ENCODE measurements at regions not wholly inside any gene's neighbourhood (a gene's known extent, or its start where the extent isn't known, plus 50 kb on each side); places are given as distances from the start of the nearest gene placed in this dataset.
A peak's percentile ranks its signal among the peaks of the same experiment; 100 is the strongest.
"Not testable (repeated sequence)": the region's sequence is repeated elsewhere in the genome, so short reads cannot be mapped to it uniquely, and the experiment has no call there.

DNA sequence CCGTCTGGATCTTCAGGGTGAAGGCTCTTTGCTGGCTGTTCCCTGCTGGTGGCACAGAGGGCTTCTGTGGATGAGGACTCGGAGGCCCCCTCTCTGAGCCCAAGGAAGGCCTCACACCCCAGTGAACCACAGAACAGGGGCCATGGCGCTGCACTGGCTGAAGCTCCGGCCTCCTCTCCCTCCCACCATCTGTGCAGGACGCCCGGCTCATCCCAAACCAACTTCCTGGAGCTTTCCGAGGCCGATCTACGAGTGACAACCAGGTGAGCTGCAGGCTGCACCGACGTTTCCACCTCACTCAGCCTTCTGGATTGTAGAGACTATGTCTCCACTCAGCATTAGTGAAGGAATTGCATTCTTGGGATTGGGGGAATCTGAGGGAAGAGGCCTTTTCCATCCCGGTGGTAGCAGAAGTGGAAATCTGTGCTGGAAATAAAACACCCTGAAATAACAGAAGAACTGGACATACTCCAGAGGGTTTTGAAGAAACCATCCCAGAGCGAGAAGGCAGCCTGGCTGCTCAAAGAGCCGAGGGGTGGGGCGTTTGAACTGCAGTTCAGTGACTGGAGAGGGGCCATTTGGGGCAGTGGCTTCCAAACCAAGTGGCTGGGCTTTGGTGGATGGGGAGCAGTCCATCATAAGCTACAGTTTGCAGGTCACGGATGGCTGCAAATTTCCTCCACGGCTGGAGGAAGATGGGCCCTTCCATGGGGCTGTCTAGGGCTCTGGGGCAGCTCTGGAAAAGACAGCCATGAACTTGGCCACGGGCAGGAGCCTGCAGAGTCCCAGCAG is 120.7 kb upstream of the ZNF469 start:
- Histone ChIP-seq H3K27ac (0 out of 6 replicates have a peak overlapping the region, but pooled peaks of 1 of the 2 experiments have one; percentile 3), H3K4me1 (peaks cover 17% of the 10 kb centered on the region)
- 93% methylated on average over 15 of the region's 18 CpGs for WGBS (ENCODE audit: missing lambda C conversion rate)
- H3K4me2 ChIP-seq; CTCF ChIA-PET; FAIRE-seq; ATAC-seq; DNase-seq (ENCODE audit: low read depth in 1 of 2, low spot score in 1 of 2); H3K4me3 ChIP-seq; POLR2A ChIA-PET; H3K9me3 ChIP-seq: not testable (repeated sequence)

DNA sequence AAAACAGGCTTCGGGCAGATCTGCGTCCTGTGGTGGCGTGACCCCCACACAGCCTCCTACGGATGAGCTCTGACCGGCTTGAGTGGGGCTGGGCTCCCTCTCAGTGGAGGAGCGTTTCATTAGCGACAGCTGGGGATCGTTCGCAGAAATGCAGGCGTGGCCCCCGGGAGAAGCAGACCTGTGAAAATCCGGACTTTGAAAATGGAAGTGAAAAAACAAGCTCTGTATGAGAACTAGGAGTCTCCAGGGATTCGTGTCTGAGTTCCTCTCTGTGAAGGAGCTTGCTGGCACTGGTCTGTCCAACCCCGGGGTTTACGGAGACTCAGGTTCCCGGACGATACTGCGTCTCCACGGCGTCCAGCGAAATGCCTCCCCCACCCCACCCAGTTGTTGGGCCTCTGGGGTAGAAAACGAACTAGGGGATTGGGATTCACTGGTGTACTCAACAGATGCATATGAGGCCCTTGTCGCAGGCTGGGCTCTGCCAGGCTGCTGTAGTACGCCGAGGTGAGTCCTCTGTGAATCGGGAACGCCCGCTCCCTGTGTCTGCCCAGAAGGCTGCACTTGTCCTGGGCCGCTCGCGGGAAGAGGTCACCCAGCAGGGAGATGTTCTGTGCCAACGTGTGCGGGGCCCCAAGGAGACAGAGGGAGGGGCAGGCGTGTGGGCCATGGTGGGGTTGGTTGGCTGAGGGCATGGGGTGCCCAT is 119.7 kb upstream of the ZNF469 start:
- WGBS (ENCODE audit: missing lambda C conversion rate): 93% methylated on average over 29 of the region's 34 CpGs
- DNase-seq (ENCODE audit: low read depth in 1 of 2, low spot score in 1 of 2); H3K4me3 ChIP-seq; H3K9me3 ChIP-seq; POLR2A ChIA-PET; ATAC-seq; H3K4me2 ChIP-seq; FAIRE-seq; CTCF ChIA-PET: not testable (repeated sequence)
- peak overlapping the region in 1 of 2 experiments; percentile 95; a peak in 4 of 6 replicates for H3K27ac ChIP-seq
- peaks cover 17% of the 10 kb centered on the region for H3K4me1 ChIP-seq

DNA sequence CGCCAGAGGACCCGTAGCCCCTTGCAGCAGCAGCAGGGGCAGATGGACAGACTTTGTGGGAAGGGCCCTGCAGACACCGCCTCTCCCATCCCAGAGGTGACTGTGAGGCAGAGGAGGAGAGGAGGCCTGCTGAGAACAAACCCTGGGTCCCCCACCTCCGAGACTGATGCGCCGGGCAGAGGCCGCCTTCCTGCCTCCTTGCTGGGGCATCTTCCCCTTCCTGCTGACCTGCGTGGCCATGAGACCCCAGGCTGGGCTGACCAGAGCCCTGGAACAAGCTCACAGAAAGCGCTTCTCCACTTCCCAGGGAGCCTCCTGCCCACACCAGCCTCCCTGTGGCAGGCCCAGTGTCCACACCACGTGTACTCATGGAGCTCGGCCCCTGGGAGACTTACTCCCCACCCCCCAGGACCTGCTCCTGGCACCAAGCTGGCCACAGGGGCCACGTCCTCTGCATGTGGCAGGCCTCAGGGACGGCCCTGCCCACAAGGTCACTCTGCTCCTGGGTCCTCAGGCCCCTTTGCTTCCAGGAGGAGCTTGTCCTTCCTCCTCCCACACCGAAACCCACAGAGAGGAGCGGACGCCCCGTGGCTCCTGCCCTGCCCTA is 119.0 kb upstream of the ZNF469 start:
- H3K9me3 ChIP-seq; POLR2A ChIA-PET; H3K4me2 ChIP-seq; CTCF ChIA-PET; H3K4me3 ChIP-seq; FAIRE-seq; DNase-seq (ENCODE audit: low read depth in 1 of 2, low spot score in 1 of 2); ATAC-seq: not testable (repeated sequence)
- peak overlapping the region; percentile 79 to 95; a peak in 4 of 6 replicates for H3K27ac ChIP-seq
- WGBS (ENCODE audit: missing lambda C conversion rate): 87% methylated on average over 4 of the region's 17 CpGs
- H3K4me1 ChIP-seq: peaks cover 17% of the 10 kb centered on the region

DNA sequence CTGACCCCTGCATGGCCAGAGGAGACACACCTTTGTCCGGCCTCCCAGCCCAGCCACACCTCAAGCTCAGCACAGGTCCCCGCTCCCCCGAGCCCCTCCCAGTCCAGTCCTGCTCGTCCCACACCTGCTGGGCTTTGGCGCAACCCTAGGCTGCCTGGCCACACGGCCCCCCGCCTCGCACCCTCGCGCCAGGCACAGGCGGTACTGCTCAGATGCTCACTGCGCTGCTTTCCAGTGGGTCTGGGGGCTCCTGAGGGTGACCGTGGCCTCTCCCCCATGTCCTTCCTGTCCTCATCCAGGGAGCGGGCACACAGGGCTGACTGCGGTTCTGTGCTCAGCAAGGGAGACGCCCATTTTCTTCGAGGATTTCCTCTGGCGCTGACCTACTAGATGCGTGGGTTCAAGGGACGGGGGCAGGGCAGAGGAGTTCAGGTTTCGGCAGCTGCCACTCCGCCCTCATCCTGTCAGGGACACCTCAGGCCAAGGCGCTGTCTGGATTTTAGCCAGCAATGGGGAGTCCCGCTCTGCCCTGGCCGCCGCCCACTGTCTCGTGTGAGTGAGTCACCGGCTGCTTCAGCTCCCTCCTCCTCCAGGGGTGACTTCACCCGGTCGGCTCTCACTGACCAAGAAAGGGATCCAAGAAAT is 118.0 kb upstream of the ZNF469 start:
- Histone ChIP-seq H3K9me3 (no peaks in the 10 kb centered on the region), H3K4me2 (peak overlapping the region; percentile 78), H3K4me1 (peaks cover 17% of the 10 kb centered on the region), H3K4me3 (no peak overlapping the region), H3K27ac (peak overlapping the region; percentile 79 to 95)
- ATAC-seq: peak; percentile 91 to 95
- 52% methylated on average over 8 of the region's 30 CpGs for WGBS (ENCODE audit: missing lambda C conversion rate)
- POLR2A ChIA-PET: no interaction called here
- CTCF ChIA-PET: no interaction called here
- peak; percentile 63 for FAIRE-seq
- DNase-seq (ENCODE audit: low read depth in 1 of 2, low spot score in 1 of 2): peak; percentile 56 to 94
- TF ChIP-seq POLR2AphosphoS2 (conservative IDR thresholded peaks at IDR 0.05; ENCODE audit: low read length) (no peak), GATA3 (IDR thresholded peaks at IDR 0.05; ENCODE audit: borderline replicate concordance) (peak; percentile 52; the same call in 1 of the 2 replicates), ZC3H11A (IDR thresholded peaks at IDR 0.05) (no peak), NFE2L2 (conservative IDR thresholded peaks at IDR 0.05; ENCODE audit: low read length) (no peak), POLR2A (IDR thresholded peaks at IDR 0.05; ENCODE audit: low read length) (no peak), CHD4 (IDR thresholded peaks at IDR 0.05; ENCODE audit: borderline replicate concordance) (no peak), MAFK (IDR thresholded peaks at IDR 0.05; ENCODE audit: partially characterized antibody) (no peak), CEBPB (IDR thresholded peaks at IDR 0.05) (no peak), FOSL2 (IDR thresholded peaks at IDR 0.05) (peak; percentile 66), FOSL2 (CRISPR knock-in tag; IDR thresholded peaks at IDR 0.05) (peak; percentile 67), NPAS2 (CRISPR knock-in tag; IDR thresholded peaks at IDR 0.05; ENCODE audit: borderline replicate concordance) (no peak), KDM5A (IDR thresholded peaks at IDR 0.05) (no peak), RAD21 (conservative IDR thresholded peaks at IDR 0.05 in 1 of 2, IDR thresholded peaks at IDR 0.05 in 1 of 2) (0 out of 5 replicates have a peak, but pooled peaks of 1 of the 2 experiments have one; percentile 21), ZNF302 (CRISPR knock-in tag; IDR thresholded peaks at IDR 0.05) (no peak), FOSB (CRISPR knock-in tag; IDR thresholded peaks at IDR 0.05) (no peak), EP300 (IDR thresholded peaks at IDR 0.05) (no peak; a peak in 2 of 5 replicates), ESRRA (IDR thresholded peaks at IDR 0.05; ENCODE audit: borderline replicate concordance, low read length) (no peak), RARB (CRISPR knock-in tag; IDR thresholded peaks at IDR 0.05) (no peak), RFX5 (IDR thresholded peaks at IDR 0.05) (no peak), MAZ (IDR thresholded peaks at IDR 0.05; ENCODE audit: borderline replicate concordance, low read depth, low read length) (no peak), TP53 (CRISPR knock-in tag; IDR thresholded peaks at IDR 0.05) (no peak), CBX2 (IDR thresholded peaks at IDR 0.05; ENCODE audit: borderline replicate concordance, low read depth) (no peak), ZFP36 (IDR thresholded peaks at IDR 0.05; ENCODE audit: borderline replicate concordance, partially characterized antibody) (no peak), EHF (CRISPR knock-in tag; IDR thresholded peaks at IDR 0.05) (no peak), TFCP2L1 (CRISPR knock-in tag; IDR thresholded peaks at IDR 0.05) (no peak), KDM1A (IDR thresholded peaks at IDR 0.05; ENCODE audit: low read depth) (no peak)
- TF ChIP-seq, protein P1, sequence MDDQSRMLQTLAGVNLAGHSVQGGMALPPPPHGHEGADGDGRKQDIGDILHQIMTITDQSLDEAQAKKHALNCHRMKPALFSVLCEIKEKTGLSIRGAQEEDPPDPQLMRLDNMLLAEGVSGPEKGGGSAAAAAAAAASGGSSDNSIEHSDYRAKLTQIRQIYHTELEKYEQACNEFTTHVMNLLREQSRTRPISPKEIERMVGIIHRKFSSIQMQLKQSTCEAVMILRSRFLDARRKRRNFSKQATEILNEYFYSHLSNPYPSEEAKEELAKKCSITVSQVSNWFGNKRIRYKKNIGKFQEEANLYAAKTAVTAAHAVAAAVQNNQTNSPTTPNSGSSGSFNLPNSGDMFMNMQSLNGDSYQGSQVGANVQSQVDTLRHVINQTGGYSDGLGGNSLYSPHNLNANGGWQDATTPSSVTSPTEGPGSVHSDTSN (IDR thresholded peaks at IDR 0.05): no peak
- TF ChIP-seq, protein P2, sequence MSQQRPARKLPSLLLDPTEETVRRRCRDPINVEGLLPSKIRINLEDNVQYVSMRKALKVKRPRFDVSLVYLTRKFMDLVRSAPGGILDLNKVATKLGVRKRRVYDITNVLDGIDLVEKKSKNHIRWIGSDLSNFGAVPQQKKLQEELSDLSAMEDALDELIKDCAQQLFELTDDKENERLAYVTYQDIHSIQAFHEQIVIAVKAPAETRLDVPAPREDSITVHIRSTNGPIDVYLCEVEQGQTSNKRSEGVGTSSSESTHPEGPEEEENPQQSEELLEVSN (IDR thresholded peaks at IDR 0.05; ENCODE audit: borderline replicate concordance, low read depth): peak; percentile 84
